GM19324 (cell line): ENCODE measurements at regions not wholly inside any gene's neighbourhood (a gene's known extent, or its start where the extent isn't known, plus 50 kb on each side); places are given as distances from the start of the nearest gene placed in this dataset.
"Not testable (repeated sequence)": the region's sequence is repeated elsewhere in the genome, so short reads cannot be mapped to it uniquely, and the experiment has no call there.

Experiments
- ATAC-seq: cut with Tn5 transposase; IDR thresholded peaks from one replicate; pipeline ENCODE4 v1.9.1; 2021; ENCODE audit warnings: mild to moderate bottlenecking, moderate library complexity; ENCODE audit not compliant: unreplicated experiment, low FRiP score

DNA sequence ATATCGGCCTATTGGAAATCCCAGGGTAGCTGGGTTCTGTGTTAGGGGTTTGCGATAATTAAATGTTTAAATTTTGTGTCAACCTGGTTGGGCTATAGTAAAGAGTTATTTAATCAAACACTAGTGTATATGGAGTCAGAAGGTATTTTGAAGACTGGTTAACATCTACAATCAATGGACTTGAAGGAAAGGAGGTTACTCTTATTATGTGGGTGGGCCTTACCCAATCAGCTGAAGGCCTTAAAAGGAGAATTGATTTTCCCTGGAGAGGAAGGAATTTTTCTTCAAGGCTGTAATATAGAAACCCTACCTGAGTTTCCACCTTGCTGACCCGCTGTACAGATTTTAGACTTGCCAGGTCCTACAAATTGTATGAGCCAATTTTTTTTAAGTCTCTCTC is 411.4 kb downstream of the IRX1 start:
- no peak for ATAC-seq

DNA sequence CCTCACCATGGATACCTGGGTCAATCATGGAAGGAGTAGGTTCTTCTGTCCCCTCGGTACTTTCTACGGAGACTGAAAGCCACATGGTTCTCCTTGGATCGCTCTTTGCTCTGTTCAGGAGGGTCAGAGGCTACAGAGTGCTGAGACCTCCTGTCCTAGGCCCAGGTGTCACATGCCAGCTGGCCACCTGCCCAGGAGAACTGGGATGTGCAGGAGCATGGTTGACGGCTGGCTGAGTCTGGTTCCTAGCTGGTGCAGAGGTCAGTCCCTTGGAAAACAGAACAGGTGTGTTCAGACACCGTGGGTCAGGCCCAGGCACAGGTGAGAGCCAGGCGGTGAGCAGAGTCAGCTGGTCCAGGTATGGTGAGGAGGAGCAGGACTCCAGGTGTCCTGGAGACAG is 416.3 kb downstream of the IRX1 start:
- ATAC-seq: no peak

DNA sequence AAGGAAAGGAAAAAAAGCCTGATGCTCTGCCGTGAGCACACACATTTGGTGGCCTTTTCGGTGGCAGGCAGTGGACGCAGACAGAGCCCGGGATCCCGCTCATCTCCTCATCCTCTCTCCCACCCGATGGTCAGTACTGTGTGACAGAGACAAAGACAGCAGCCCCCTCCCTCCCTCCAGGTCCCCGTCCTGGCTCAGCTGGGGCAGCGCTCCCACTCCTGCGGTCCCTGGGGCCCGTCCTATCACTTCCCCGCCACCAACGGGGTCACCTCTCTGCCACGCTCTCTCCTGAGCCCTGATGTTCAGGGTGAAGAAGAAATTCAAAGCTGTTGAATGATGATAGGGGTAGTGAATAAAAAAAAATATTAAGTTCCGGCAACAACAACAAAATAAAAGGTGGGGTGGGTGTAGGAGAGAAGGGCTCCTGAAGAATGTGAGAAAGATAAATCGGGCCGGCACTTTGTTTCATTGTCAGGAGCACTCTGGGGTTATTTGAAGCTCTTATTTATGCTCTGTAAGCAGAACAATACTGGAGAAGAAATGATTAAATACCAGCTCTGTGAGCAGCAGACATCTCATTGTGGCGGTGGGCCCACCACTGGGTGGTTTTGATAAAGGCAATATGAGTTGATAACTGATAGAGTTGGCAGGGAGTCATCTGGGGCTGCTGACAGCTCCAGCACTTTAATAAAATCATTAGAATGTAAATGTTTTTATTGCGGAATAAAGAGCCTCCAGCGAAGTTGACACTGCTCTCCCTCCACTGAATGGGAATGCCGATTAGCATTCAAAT is 417.7 kb downstream of the IRX1 start:
- ATAC-seq: no peak

DNA sequence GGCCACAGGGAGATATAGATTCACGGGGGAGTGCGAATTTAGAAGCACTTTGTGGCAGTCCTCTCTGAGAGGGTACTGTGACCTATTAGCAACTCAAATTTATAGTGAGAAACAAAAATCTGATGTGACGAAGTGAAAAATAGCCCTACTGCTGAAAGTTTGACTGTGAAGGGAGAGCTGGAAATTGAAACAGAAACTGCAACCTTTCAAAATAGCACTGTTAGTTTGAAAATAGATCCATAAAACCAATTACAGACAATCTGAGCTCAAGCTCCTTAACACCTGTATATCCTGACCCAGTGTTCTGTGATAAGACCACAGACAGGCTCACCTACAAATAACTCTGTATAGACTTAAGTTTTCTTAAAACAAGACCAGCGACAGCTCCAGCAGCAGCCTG is 420.1 kb downstream of the IRX1 start:
- ATAC-seq: no peak

DNA sequence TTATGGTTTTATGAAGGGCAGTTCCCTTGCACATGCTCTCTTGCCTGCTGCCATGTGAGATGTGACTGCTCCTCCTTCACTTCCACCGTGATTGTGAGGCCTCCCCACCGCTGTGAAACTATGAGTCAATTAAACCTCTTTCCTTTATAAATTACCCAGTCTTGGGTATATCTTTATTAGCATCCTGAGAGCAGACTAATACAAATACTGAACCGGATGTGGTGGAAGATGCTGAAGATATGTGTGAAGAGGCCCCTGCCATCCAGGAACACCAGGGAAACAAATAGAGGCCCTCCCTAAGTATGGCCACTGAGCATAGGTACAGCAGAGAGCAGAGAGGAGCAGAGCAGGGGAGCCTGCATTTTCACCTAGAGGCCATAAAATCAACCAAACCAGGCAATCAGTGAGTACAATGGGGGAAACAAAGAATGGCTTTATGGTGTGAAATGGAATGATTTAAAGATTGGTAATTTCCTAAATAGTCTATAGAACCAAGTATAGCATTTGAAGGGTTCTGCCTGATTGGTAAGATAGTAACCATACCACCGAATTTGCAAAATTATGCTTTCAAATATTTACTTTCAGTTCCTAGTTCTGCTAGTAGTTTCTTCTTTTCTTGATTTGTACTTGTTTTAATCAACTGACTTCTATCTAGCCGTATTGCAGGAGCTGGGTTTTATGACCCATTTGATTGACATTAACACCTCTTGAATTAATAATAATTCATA is 421.6 kb downstream of the IRX1 start:
- ATAC-seq: no peak

DNA sequence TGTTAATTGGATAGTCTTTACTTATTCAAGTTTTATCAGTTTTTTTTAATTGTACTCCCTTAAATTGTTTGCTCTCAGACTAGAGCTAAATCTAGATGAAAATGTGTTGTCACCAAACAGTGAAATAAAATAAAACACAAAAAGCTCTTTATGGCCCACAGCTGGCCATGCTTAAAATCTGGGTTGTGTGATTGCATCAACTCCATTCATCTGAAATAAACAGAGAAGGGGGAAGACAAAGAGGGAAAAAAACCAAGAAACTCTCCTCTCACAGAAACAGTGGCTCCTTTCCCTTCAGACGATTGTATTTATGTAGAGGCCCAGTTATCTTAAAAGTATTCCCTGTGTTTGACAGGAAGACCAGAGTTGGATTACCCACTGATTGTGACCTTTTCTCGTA is 422.4 kb downstream of the IRX1 start:
- no peak for ATAC-seq

DNA sequence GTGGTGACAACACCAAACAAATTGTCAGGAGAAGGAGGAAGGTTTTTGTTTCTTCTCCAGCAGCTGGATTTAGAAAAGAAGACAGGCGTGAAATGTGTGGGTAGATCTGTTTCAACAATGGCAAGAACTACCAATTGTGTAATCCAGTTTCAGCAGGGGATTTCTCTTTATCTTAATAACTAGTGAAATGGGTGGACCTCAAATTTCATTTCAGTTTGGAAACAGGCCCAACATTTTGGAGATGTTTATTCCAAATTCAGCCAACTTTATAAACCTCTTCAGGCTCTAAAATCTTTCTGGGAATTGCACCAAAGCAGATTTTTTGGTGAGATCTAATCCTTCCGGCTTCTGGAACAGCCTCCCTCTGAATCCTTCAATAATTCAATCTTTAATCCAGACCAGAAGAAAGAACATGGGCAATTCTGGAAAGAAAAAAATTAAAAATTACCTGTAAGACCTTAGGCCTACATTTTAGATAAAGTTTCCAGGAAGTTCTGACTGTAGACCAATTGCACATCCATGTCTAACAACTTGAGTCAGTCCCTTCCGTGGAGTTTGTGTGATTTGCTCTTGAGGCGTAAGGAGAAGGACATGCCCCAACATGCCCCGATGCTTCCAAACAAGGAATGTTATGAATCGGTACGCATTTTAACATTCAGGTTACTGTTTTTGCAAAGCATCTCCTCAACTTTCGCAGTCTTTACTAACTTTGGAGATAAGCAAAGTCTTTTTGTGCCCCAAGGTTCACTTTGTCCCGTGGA is 423.6 kb downstream of the IRX1 start:
- no peak for ATAC-seq

DNA sequence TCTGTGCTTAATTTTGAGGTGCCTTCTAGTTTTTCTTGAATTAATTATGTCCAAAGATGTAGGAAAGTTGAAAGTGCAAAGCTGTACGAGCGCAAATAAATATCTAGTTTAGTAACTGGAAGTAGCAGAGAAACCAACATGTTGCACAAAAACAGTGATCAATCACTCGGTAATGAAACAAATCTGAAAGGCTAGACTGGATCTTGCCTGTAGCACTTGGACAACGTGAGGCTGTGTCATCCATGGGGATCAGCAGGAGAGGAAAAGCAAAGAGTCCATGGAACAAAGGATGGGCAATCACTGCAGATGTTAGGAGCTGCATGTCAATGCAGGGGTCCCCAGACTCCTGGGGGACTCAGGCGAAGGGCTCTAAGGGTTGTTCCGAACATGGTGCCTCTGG is 424.2 kb downstream of the IRX1 start:
- ATAC-seq: no peak

DNA sequence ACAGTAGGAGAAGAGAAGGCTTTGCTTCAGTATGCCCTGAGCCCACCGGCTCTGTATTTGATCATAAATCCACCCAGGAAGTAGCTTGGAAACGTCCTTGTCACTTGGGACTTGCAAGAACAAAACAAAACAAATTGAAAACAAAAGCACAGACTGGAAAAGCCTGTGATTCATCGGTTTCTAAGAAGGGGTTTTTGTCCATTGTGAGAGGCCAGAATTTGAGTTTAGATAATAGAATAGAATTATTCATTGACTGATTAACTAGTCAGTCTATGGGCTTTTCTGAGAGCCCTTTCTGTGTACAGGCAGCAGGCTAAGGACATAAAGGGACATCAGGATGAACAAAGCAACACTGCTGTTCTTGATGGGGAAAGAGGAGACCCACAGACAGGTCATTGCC is 424.8 kb downstream of the IRX1 start:
- ATAC-seq: no peak

DNA sequence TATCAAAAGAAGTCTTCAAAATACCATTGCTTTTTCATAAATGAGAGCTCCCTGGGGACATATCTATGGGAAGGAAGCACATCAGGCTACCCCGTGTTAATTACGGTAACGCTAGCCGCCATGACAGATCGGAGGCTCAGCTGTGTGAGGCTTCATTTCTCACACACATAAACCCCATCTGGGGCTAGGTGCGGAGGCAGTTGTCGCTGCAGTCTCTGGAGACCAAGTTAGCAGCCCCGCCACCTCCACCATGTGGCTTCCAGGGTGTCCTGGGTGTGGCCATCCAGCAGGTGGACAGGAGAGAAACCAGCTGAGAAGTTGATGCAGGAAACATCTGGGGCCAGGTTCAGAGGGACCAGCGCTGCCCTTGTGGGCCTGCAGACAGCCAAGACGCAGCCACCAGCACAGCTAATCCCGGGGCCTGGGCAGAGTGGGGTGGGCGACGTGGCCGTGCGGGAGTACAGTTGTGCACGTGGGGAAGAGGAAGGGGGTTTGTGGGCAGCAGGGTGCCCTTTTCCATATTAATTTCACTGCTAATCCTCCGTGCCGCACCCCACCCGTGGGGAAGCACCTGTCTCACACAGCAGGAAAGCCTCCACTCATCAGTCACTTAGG is 426.5 kb downstream of the IRX1 start:
- no peak for ATAC-seq

DNA sequence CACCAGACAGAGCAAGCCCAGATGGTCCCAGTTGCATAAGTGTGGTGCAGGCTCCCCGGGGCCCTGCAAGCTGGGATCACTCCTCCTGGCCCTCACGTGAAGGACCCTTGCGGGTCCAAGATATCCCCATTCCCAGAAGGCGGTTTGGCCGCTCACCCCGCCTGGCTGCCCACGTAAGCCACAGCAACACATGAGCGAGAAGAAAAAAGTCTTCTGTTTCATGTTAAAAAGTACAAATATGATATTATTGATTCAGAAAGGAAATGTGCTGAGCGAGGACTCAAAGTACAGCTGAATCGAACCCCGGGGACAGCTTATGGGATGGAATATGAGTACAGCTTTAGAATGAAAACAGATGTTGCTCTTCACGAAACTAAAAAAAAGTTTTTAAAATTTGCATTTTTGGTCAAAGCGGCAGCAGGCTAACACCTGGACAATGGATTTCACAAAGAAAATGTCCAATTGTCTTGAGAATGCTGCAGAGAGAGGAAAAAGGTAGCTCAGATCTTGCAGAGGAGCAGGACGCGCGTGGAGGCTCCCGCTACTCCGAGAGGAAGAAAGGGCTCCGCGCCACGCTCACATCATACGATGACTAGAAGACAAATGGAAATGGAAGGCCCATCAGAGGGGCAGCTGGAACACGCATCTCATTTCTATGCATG is 427.6 kb downstream of the IRX1 start:
- no peak for ATAC-seq

DNA sequence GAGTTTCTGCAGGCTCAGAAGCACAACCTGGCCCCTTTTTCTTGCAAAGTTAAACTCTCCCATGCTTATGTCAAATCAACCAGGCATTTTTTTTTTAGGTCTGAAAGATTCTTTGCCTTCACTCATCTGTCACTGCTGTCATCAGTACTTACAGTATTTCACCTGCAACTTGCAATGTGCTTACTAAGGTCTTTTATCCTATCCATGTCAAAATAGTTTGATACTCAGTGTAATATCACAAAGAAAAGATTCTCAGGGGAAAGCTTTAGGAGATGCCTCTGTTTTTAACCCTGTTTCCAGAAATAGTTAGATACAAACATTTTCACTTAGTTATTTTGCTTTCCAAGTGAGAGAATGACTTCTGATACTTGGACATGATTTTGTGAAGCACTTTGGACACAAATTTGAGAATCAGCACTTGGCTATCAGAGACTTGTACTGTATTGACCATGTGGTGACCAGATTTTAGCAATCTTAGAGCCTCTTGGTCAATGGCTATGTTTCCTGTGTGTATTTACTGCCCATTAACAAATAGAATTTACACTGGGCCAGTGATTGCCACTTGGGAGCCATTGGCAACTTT is 428.2 kb downstream of the IRX1 start:
- ATAC-seq: no peak

DNA sequence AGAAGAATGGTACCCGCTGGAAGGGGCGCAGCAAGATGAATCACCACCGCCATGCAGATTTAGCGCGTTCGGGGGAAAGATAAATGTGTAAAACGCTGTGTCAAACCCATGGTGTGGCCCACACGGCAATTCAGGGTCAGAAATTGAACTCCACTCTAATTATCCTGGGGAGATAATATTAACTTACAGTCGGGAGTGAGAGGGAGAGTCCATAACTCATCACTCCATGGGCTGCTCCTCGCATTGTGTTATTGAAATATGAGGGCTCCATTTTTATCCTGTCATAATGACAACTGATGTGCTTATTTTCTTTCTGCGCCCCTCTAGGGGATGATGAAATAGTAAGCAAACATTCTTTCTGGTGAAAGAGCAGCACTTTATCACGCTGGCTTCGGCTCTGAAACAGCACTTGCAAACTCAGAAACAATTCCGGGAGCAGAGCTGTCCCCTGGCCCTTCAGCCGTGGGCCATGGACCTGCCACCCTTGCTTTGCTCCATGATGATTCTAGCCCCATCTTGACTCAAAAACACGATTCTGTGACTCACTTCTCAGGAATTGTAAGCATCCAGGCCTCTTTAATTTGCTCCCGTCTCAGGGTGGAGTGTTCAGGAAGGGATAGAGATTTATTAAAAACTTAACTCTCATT is 431.6 kb downstream of the IRX1 start:
- no peak for ATAC-seq

DNA sequence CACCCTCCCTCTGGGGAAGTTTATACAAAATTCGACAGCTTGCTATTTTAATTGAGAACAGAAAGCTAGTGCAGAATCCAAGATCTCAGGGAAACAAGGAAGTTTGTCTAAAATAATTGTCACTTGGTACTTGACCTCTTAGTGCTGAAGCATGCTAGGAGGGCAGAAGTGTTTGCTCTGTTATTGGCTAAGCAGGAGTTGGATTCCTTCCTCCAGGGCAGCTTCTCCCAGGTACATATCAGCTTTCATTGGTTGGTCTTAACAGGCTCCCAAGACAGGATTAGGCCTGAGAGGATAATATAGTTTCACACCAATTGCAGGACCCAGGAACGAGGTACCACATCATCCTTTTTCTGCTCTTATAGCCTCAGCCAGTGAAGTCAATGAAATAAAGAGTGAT is 432.8 kb downstream of the IRX1 start:
- no peak for ATAC-seq

DNA sequence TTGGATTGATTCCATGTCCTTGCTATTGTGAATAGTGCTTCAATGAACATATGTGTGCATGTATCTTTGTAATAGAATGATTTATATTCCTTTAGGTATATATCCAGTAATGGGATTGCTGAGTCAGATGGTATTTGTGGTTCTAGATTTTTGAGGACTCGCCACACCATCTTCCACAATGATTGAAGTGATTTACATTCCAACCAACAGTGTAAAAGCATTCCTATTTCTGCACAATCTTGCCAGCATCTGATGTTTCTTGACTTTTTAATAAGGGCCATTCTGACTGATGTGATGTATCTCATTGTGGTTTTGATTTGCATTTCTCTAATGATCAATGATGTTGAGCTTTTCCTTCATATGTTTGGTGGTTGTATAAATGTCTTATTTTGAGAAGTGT is 437.9 kb downstream of the IRX1 start:
- not testable (repeated sequence) for ATAC-seq

DNA sequence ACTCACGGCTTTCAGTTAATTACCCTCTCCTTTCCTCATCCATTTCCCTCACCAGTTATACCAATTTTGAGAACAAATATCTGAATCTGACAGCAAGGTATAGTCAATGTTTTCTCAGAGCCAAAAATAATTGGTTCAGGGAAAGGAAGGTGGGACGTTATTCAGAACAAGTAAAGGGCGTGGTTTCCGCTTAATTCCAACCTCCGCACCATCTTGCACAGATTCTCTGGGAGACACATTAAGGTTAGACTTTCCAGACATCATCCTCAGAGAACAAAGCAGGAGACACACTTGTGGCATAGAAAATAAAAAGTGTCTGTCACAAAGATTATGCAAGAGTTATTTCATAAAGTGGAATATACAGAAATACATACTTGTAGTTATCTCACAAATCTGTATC is 441.2 kb downstream of the IRX1 start:
- no peak for ATAC-seq

DNA sequence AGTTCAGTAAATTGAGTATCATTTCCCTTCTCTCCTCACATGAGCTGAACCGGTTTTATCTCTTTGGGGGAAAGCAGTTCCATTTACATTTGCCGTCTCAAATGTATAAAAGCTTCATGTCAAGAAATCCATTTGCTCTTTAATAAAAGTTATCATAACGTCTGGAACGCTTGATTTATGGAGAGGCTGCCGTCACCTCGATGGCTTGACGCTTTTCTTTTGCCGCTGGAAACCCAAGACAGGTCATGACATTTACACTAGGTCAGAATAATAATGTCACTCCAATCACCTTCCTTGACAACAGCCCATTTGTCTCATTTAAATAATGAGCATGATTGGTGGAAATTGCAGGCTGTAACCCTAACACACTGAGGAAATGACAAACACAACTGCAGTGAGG is 443.4 kb downstream of the IRX1 start:
- ATAC-seq: no peak

DNA sequence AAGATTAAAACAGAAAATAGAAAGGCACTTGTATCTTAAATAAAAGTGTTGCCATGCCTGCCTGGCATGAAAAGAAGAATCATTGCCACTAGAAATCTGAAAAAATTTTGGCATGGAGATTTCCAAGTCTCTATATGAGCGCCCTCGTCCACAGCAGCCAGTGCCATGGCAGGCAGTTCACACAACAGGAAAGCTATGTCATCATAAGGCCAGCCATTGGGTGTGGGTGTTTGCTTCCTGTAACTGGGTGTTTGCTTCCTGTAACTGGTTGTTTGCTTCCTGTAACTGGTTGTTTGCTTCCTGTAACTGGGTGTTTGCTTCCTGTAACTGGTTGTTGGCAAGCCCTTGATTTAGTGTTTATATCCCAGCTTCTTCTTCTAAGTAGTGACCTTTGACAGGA is 446.7 kb downstream of the IRX1 start:
- no peak for ATAC-seq

DNA sequence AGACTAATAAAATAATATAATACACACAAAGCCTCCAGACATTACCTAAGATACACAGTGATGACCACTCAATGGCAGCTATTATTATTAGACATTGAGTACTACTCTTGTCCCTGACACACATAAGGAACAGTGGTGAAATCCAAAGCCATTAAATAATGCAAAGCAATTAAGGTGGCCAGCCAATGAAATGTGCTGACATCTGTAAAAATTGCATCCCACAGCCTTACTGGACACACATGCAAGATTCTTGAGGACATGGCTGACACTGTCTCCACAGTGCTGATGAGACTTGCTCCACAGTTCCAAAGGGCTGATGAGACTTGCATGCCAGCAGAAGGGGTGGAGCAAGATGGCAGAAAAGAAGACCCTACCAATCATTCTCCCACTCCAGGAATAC is 447.5 kb downstream of the IRX1 start:
- no peak for ATAC-seq

DNA sequence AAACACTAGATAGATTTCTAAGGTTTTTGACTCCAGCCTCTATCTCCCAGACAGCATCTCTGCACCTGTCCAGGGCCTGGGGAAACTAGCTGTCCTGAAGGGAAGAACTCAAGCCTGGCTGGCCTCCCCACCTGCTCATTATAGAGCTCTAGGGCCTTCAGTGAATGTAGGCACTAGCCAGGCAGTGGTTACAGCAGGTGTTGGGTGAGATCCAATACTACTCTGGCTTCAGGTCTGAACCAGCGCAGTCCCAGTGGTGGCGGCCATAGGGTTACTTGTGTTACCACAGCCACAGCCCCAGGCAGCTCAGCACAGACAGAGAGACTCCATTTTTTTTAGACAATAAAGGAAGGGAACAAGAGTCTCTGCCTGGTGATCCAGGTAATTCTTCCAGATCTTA is 449.2 kb downstream of the IRX1 start:
- no peak for ATAC-seq
